HG02763 (cell line): ENCODE measurements at regions not wholly inside any gene's neighbourhood (a gene's known extent, or its start where the extent isn't known, plus 50 kb on each side); places are given as distances from the start of the nearest gene placed in this dataset.
"Not testable (repeated sequence)": the region's sequence is repeated elsewhere in the genome, so short reads cannot be mapped to it uniquely, and the experiment has no call there.

ENCODE experiments used
- ATAC-seq: cut with Tn5 transposase; IDR thresholded peaks from one replicate; pipeline ENCODE4 v1.9.1; 2021; ENCODE audit warnings: mild to moderate bottlenecking, moderate library complexity; ENCODE audit not compliant: unreplicated experiment

DNA sequence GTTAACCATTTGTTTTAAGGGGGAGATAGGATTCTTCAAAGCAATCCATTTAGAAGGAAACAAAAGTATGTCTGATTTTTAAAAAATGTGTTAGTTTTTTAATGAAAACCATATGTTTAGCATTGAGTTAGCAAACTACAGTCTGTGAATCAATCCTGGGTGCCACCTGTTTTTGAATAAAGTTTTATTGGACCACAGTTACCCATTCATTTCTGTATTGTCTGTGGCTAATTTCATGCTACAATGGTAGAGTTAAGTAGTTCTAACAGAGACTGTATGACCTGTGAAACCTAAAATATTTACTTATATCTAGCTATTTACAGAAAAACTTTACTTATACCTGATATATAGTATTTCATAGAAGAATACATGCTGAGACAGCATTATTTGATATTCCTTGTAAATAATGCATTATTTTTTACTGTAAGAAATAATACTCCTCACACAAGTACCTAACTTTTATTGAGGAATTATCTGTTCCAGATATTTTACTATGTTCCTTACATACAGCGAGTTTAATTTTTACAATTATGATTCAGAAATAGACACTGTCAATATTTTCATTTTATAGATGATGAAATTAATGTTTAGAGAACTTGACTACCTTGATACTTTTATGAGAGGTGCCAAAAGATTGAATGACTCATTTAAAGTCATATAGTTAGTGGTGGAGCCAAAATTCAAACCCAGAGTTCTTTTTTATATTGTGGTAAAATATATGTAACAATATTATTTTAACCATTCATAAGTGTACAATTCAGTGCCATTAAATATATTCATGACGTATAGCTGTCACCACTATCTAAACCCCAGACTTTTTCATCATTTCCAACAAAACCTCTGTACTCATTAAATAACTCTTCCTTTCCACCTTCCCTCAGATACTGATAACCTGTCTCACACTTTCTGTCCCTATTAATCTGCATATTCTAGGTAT lies 122.0 kb downstream of the GLUD2 start:
- no peak for ATAC-seq

DNA sequence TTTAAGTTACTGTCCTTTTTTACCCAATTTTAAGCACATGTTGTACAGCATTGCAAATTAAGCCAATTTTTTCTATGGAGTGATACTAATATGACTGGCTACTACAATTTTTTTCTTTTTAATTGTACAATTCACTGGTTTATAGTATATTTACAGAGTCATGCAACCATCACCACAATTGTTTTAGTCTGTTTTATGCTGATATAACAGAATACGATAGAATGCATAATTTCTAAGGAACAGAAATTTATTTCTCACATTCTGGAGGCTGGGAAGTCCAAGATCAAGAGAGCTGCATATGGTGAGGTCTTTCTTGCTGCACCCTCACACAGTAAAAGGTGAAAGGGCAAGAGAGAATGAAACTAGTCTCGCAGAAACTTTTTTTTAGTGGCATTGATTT lies 125.3 kb downstream of the GLUD2 start:
- no peak for ATAC-seq

DNA sequence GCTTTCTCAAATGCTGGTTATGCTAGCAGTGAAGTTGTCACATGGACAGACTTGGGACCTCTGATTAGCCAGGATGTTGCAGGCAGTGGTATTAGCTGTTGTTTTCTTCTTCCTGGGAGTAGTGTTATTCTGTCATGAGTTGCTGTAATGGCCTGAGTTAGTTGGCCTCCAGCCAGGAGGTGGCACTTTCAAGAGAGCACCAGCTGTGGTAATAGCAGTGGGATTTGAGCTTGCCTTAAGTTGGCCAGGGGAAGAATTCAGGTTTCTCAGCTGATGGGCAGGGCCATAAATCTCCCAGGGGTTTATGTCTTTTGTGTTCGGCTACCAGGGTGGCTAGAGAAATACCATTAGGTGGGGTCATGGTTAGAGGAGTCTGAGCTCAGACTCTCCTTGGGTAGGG lies 132.6 kb downstream of the GLUD2 start:
- no peak for ATAC-seq

DNA sequence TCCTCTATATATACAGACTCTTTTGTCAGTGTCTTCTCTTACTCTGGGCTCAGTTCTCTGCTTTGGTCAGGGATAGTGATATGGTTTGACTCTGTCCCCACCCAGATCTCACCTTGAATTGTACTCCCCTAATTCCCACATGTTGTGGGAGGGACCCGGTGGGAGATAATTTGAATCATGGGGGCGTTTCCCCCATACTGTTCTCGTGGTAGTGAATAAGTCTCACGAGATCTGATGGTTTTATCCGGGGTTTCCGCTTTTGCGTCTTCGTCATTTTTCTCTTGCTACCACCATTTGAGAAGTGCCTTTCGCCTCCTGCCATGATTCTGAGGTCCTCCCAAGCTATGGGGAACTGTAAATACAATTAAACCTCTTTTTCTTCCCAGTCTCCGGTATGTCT lies 144.4 kb downstream of the GLUD2 start:
- ATAC-seq, result no peak

DNA sequence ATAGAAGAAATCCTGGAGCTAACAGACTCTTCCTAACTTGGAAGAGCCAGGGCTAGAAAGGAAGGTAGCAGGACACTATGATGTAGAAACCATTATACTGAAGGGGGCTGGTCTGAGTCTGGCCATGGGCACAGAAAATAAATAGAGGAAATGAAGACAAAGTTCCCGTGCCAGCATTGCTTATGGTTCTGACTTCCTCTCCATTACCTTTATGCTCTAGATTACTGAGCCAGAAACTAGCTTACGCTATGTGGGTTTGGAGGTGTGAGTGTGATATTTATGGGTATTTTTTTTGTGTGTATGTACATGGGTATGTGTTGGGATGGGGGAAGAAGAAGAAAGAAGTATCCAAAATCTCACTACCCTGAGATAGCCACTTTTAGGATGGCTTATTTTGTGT lies 148.3 kb downstream of the GLUD2 start:
- no peak for ATAC-seq

DNA sequence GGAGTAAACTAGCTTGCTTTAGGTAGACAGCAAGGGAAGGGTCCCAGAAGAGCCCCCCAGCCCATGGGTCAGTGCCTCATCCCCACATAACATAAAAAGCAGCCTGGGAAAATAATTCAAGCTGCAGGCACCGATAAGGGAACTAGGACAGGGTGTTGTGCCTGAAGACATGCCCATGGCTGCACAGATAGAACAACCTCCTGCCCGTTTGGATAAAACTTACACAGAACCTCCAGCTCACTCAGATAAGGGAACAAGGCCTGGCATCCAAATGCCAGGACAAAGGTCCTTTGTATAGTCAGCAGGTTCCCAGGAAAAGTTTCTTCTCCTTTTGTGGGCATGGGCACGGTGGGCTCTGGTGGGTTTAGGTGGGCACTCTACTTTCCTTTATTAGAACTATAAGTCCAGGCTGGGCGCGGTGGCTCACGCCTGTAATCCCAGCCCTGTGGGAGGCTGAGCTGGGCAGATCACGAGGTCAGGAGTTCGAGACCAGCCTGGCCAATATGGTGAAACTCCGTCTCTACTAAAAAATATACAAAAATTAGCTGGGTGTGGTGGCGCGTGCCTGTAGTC lies 149.5 kb downstream of the GLUD2 start:
- ATAC-seq, result not testable (repeated sequence)

DNA sequence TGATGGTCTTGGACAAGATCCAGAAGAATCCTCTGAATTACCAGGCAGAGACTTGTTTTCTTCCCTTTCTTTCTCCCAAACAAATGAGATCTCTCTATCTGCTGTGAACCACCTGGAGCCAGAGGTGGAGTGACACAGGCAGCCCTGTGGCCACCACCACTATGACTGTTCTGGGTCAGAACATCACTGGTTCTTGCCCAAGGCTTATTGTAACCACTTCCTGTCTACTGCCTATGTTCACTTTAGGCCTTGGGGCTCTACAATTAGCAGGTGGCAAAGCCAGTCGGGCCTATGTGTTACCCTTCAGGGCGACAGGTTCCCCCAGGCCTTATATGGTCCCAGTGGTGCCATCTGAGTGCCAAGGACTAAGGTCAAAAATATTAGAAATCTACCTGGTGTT lies 161.2 kb downstream of the GLUD2 start:
- ATAC-seq, result no peak

DNA sequence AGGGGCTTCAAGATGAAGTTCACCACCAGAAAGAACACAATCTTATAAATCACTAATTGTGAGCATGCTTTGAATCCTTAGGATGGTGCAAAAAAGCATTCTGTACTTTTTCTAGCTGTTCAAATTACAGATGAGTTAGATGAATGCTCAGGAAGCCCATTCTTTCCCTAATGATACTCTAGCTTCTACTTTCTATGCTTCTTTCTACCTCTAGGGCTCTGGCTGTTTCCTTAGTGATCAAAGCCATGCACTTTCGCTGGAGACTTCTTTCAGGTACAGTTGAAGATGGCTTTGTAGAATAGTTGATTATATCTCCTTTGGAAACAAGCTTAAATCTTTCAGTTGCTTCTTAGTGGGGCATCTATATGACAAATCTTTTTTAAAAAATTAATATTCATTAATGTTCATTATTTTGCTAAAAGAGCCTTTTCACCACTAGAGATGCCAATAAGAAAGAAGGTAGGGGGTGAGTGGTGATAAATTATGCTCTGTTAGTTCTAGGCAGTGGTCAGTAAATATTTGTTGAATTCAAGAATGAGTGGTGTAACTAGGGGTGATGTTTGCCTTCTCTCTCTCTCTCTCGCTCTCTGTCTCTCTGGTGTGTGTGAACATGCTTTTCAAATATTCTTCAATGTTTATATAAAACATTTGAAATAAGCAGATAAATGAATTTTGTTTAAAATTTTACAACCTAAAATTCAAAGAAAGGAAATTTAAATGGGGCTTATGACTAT lies 169.4 kb downstream of the GLUD2 start:
- no peak for ATAC-seq

DNA sequence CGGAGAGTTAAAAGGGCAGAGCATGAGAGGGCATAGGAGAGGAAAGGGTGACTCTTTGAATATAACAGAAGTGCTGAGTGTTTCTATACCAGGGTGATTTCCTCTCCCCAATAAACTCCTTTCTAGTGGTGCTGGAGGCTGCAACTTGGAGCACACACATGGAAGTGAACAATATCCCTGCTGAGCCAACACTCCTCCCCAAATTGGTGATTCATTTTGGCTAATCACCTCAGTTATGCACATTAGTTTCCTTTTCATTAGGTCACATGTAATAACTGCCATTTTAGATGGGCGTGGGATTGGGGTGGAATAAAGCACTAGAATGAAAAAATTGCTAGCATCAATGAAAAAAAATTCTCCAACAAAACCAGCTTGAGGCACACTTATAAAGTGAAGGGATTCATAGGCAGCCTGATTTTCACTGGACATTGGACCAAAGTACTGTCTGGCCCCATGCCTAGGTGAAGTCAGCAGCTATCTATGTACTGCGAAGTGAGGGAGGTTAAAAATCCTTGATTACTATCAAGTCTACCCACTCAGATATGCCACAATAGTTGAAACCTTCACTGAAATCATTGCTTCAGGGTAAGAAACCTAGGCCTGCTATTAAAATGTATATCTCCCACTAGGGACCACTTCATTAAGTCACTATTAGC lies 174.0 kb downstream of the GLUD2 start:
- ATAC-seq, result no peak

DNA sequence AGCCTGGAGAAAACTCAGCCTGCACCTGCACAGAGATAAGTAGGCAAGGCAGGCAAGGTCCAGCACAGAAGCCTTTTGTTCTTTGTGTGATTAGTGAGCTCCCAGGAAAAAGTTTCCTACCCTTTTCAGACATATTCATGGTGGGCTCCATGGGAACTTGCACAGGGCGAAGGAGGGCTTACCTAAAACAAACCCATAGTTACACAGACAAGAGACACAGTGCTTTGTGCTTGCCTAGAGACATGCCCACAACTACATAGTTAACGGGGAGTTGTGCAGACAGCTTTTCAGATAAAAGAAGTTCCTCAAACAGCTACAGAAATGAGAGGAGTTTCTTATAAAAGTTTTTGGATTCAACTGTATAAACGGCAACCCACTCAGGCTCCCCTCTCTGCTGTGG lies 180.5 kb downstream of the GLUD2 start:
- ATAC-seq, result no peak

DNA sequence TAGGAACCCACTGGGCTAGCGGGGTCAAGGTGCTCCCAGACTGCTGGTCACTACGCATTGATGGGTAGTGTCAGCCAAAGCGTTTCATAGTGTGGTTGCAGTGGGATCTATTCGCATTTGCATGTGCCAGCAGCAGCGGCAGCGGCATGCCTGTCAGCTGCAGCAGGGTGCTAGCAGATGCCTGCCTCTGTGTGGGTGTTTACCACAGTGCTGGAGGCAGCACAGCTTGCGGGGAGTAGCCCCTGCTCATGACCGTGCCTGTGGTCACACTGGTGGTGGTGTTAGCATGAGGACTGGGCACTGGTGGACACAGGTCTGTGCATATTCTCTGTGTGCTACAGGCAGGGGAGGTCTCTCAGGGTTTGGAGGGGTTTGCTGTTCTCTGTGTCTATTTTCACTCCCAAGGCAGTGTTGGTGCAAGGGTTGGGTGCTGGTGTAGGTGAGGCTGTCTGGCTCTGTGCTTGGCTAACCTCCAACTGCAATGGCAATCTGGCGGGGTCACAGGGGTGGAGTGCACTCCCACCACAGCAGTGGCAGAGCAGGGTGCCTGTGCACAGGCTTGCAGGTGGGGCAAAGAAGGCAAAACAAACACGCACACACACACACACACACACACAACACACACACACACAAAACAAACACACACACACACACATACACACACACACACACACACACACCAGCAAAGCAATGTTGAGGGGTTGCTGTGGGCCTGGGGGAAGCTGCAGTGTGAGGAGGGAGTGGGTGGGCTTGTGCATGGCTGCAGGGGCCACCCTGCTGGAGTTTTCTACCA lies 184.4 kb downstream of the GLUD2 start:
- ATAC-seq, result no peak

DNA sequence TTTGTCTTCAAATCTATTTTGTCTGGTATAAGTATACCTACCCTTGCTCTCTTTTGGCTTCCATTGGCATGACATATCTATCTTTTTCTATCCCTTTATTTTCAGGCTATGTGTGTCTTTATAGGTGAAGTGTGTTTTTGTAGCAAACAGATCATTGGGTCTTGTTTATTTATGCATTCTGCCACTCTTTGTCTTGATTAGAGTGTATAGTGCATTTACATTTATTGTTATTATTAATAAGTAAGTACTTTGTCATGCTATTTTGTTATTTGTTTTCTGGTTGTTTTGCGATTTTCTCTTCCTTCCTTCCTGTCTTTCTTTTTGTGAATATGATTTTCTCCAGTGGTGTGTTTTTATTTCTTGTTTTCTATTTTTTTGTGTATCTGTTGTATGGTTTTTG lies 188.6 kb downstream of the GLUD2 start:
- no peak for ATAC-seq

DNA sequence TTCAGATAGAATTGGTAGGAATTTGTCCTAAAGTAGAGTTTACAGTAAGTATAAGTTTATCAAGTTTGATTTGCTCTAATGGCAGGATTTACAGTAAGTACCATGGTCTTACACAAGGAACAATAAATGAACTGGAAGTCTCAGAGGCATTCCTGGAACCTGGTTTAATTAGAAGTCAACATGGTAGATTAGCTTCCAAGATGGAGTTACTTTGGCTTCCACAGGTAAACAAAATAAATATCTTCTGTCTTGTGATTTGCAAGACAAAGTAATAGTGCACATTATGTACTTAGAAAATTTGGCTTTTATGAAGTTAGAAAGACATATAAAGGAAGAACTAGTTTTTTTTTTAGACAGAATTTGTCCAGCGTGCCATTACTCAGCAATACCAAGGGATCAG lies 190.7 kb downstream of the GLUD2 start:
- no peak for ATAC-seq

DNA sequence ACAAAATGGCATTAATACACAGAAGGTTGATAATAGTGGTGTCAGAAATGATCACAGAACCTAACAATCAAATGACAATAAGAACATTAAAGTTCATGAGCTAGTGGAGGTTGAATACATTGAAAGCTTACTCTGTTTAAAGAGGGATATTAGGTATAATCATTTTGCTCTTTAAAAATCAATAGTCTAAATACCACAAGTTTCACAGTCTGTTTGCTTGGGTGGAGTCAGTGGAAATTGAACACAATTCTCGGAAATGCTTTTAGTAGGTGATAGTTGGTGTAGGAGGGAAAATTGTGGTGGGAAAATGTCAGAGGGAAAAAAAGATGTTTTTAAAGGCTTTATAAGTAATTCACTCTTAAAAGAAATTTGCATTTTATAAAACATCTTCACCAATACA lies 197.1 kb downstream of the GLUD2 start:
- no peak for ATAC-seq

DNA sequence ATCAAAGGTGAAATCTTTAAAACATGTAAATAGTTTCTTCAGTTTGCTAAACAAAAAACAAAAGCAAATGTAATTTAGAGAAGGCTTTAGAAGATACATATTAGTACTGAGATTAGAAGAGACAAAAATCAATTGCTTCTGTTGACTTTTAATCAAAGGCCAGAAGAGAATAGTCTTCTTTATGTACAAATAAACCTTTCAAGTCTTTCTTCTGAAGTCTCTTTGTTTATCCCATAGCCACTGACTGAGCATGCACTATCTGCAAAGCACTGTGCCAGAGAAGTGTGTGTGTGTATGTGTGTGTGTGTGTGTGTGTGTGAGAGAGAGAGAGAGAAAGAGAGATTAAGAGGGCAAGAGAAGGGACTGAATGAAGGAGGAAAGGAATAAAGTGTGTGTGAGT lies 198.4 kb downstream of the GLUD2 start:
- no peak for ATAC-seq

DNA sequence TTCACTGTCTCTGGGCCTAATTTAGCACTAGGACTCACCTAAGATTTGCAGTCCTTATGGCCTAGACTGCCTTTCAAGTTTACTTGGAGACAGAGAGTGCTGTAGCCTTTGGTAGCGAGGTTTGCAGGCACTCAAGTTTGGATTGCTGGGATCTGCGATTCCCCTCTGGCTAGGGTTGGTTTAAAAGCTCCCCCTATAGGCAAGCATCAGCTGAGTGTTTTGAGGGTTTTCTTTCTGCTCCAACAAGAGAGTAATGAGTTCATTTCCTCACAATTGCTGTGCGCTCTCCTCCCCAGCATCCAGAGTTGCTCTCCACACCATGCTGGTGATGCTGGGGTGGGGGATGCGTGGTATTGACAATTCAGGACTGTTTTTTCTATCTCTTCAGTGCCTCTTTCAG lies 206.9 kb downstream of the GLUD2 start:
- no peak for ATAC-seq

DNA sequence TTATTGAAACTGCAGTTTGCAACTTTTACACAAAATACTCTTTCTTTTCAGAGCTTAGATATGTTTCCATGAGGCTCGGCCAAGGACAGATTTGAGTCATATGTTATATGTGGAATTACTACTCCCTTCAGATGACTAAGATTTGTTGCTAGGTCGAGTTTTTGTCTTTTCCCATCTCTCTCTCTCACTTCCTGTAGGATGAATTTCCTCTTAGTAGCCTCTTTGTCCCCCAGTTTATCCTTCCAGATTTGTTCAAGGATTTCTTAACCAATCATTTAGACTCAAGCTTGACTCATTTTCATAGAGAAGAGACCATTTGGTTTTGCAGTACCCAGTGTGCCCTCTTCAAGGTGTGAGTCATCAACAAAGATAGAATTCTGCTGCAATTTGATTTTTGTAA lies 209.2 kb downstream of the GLUD2 start:
- no peak for ATAC-seq

DNA sequence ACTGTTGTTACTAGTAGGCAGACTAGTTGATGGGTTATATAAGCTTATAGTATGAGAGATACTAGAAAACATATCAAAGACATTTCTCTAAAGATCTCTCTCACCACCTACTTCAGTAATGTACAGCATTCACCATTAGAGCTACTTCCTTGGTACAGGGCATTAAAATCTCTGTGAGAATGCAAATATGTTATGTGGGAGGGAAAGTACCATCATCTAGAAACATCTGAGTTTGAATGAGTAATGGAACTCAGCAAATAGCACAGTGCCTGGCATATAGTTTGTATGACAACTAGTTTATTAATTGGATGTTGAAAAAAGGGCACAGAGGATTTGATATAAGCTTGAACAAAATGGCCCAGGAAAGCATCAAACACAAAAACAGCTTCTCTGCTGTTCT lies 211.1 kb downstream of the GLUD2 start:
- ATAC-seq, result no peak

DNA sequence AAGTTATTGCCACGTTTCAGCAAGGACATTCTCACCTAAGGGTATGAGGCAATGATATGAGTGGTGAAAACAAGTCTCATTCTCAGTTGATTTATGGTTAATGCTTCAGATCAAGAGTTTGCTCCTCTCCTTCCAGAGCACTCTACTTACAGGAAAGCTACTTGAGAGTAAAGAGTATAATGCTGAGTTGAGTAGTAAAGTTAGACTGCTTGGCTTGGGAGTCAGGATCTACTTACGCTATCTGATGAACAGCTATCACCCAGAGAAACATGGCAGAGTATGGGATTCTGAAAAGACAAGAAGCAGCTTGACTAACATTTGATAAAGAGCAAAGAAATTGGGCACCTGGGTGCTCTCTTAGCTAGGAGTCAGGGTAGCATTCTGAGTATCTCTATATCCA lies 211.8 kb downstream of the GLUD2 start:
- no peak for ATAC-seq

DNA sequence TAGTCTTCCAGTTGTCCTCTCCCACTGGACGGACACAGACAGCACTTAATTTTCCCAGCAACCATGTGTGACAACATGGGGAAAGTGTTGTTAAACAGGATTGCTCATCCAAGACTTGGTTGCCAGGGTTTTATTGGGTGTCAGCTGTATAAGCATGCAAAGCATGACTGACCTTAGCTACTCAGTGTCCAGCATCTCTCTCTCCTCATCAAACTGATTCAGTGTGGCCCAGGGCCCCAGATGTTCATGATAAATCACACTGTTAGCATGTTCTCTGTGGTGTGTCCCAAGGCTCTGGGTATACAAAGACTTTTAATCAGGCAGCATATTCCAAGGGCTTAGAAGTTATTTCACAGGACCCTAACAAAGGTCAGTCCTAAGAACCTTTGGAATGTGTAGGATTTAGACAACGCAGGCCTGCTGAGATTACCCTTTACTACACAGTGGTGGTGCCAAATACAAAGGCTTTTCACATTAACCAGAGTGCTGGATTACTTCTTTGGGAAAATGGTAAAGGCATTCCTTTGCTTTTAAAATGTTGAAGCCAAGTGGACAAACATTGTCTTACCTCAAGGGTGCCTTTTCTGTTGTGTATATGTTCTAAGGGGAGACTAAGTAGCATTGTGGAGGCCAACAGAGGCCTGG lies 213.3 kb downstream of the GLUD2 start:
- no peak for ATAC-seq
